Breast epithelium (tissue), 3 donors: ENCODE measurements at regions not wholly inside any gene's neighbourhood (a gene's known extent, or its start where the extent isn't known, plus 50 kb on each side); places are given as distances from the start of the nearest gene placed in this dataset.

Experiments used
- CTCF ChIP-seq, 3 donors: fragments of 450-650 bp; IDR thresholded peaks; one replicate each; pipeline ENCODE4 v1.5.1; 2016 to 2017; ENCODE audit warnings: antibody characterized with exemption in 3 of 3, mild to moderate bottlenecking in 3 of 3, moderate library complexity in 3 of 3
- POLR2AphosphoS5 ChIP-seq, 3 donors: sonication (generic); formaldehyde crosslinking; IDR thresholded peaks; one replicate each; pipeline ENCODE4 v1.6.1; 2017; ENCODE audit warnings: antibody characterized with exemption in 3 of 3

- TF ChIP-seq CTCF (IDR thresholded peaks at IDR 0.05) (no peak), POLR2AphosphoS5 (IDR thresholded peaks at IDR 0.05) (no peak)
Measured at GRCh38 chr4:125801373-125801772, 486.6 kb downstream of the FAT4 start.
